Kidney (tissue), 13 donors: ENCODE measurements at regions not wholly inside any gene's neighbourhood (a gene's known extent, or its start where the extent isn't known, plus 50 kb on each side); places are given as distances from the start of the nearest gene placed in this dataset.

Experiments
- DNase-seq, 5 donors: peaks; one replicate each; pipeline ENCODE4 v3.0.0-alpha.2; 2013 to 2020
- FAIRE-seq: peaks from 2 replicates; lab custom pipeline; 2012; peaks lifted over from hg19 to GRCh38; lab: Jason Lieb, UNC
- H3K27ac ChIP-seq, 2 donors: one replicate each; pipeline ENCODE4 v1.7.0; 2013; ENCODE audit warnings: low read depth in 2 of 2, low read length in 2 of 2, inconsistent platforms in 1 of 2
- H3K27me3 ChIP-seq: one replicate; pipeline ENCODE4 v1.7.1; 2013; ENCODE audit warnings: low read length, inconsistent platforms; ENCODE audit not compliant: control insufficient read depth, insufficient read depth
- H3K36me3 ChIP-seq, 3 donors: one replicate each; pipeline versions ENCODE4 v1.7.0 to v1.7.1; 2013; ENCODE audit warnings: low read length in 3 of 3, control low read depth in 1 of 3, inconsistent platforms in 1 of 3; ENCODE audit not compliant: insufficient read depth in 3 of 3, control insufficient read depth in 2 of 3
- H3K4me1 ChIP-seq, 3 donors: one replicate each; pipeline versions ENCODE4 v1.7.0 to v1.7.1; 2013; ENCODE audit warnings: low read length in 3 of 3, inconsistent platforms in 1 of 3, low read depth in 1 of 3; ENCODE audit not compliant: control insufficient read depth in 2 of 3, insufficient read depth in 2 of 3
- H3K4me3 ChIP-seq, 3 donors: one replicate each; pipeline versions ENCODE4 v1.7.0 to v1.8.1; 2013; ENCODE audit warnings: low read length in 3 of 3, control low read depth in 1 of 3, inconsistent platforms in 1 of 3
- H3K9ac ChIP-seq, 3 donors: one replicate each; pipeline versions ENCODE4 v1.7.0 to v1.7.1; 2013; ENCODE audit warnings: low read length in 3 of 3, control low read depth in 1 of 3, inconsistent platforms in 1 of 3
- H3K9me3 ChIP-seq, 3 donors: one replicate each; pipeline versions ENCODE4 v1.7.0 to v1.7.1; 2013; ENCODE audit warnings: low read length in 3 of 3, control low read depth in 1 of 3, inconsistent platforms in 1 of 3; ENCODE audit not compliant: control insufficient read depth in 2 of 3, insufficient read depth in 1 of 3
- intact Hi-C: fragments of 100-400 bp; cut with DNase I; formaldehyde crosslinking; loops from one replicate; pipeline ENCODE4 v1.11.1; 2022
- TF ChIP-seq, protein P1 (sequence below): IDR thresholded peaks from 3 replicates; pipeline ENCODE4 v1.5.1; 2012; ENCODE audit warnings: mild to moderate bottlenecking, moderate library complexity, borderline replicate concordance; ENCODE audit not compliant: insufficient read depth; ENCODE audit errors: extremely low read depth
- donor health status: control.
- donor health status: control.
- donor health status: control.
- donor health status: control.
- donor health status: control.
- donor health status: DM: yes; HTN: yes; CAD: no.
- donor health status: Normal renal cell carcinoma (clear cell type).

DNA sequence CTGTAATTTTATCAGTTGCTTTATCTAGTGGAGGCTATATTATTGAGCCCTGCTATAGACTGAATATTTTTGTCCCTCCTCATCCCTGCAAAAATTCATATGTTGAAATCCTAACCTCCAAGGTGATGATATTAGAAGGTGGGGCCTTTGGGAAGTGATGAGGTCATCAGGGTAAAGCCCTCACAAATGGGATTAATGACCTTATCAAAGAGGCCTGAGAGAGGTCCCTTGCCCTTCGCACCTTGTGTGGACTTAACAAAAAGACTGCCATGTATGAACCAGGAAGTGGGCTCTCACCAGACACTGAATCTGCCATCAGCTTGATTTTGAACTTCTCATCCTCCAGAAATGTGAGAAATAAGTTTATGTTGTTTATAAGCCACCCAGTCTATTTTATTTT lies 381.4 kb upstream of the ONECUT1 start:
- no peak overlapping the region for H3K27ac ChIP-seq
- no peaks in the 10 kb centered on the region for H3K9me3 ChIP-seq
- FAIRE-seq (no peak), DNase-seq (no peak)
- H3K9ac ChIP-seq, result no peak overlapping the region
- intact Hi-C loops, result no loop called here
- no peaks in the 10 kb centered on the region for H3K4me1 ChIP-seq
- no peaks in the 10 kb centered on the region for H3K27me3 ChIP-seq
- no peaks in the 10 kb centered on the region for H3K36me3 ChIP-seq
- TF ChIP-seq, protein P1, sequence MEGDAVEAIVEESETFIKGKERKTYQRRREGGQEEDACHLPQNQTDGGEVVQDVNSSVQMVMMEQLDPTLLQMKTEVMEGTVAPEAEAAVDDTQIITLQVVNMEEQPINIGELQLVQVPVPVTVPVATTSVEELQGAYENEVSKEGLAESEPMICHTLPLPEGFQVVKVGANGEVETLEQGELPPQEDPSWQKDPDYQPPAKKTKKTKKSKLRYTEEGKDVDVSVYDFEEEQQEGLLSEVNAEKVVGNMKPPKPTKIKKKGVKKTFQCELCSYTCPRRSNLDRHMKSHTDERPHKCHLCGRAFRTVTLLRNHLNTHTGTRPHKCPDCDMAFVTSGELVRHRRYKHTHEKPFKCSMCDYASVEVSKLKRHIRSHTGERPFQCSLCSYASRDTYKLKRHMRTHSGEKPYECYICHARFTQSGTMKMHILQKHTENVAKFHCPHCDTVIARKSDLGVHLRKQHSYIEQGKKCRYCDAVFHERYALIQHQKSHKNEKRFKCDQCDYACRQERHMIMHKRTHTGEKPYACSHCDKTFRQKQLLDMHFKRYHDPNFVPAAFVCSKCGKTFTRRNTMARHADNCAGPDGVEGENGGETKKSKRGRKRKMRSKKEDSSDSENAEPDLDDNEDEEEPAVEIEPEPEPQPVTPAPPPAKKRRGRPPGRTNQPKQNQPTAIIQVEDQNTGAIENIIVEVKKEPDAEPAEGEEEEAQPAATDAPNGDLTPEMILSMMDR, result no peak
- H3K4me3 ChIP-seq, result no peak overlapping the region

DNA sequence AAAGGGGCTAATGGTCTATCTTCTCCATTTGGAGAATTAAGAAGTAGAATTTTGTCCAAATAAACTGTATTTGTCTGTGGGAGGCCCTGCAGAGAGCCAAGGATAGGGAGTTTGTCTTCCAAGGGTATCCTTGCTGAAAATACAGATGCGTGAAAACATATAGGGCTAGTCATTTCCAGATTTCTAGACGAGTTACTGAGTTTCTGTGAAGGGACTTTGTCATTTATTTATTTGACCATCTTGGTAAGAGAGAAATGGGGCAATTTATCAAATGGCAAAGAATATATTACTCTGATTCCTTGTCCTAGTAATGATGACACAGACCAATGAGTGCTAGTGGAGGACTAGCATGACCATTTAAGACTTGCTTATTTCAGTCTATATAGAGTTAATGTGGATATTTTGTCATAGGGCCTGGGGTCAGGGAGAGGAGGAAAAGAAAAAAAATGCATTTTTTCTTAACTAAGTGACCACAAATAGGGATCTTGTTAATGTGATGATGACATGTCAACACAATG lies 376.6 kb upstream of the ONECUT1 start:
- intact Hi-C loops, result no loop called here
- H3K4me3 ChIP-seq, result no peak overlapping the region
- no peaks in the 10 kb centered on the region for H3K4me1 ChIP-seq
- H3K27ac ChIP-seq, result no peak overlapping the region
- TF ChIP-seq, protein P1, result no peak
- H3K9ac ChIP-seq, result no peak overlapping the region
- no peak for DNase-seq
- H3K27me3 ChIP-seq, result no peaks in the 10 kb centered on the region
- no peaks in the 10 kb centered on the region for H3K36me3 ChIP-seq
- H3K9me3 ChIP-seq, result no peaks in the 10 kb centered on the region
- no peak for FAIRE-seq

DNA sequence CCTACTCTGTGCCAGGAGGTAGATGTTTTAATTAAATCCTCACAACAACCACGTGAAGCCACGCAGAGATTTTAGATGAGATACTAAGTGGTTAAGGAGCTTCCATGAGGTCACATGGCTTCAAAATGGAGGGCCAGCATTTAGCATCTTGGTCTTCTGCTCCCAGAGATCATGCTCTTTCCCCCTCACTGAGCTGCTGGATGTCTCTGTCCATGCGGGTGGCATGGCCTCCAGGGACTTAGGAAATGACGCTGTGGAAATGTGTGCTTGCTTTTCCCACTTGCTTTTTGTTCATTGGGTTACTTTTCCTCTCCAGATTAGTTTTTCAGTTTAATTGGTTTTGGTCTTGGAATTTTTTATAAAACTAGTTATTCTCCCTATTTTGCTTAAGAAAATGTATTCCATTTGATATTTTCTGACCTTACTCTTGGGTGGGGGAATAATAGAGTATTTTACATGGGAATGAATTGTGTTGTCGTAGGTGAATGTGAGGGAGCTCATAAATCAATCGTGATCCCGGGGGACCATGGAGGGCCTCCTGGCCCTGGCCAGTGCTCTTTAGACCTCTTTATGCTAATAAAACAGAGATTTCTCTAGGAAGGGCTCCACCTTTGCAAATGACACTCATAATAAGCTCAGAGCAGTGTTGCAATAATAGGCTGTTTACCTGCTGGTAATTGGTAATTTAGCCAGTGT lies 376.0 kb upstream of the ONECUT1 start:
- TF ChIP-seq, protein P1, result no peak
- no peak overlapping the region for H3K9ac ChIP-seq
- FAIRE-seq, result no peak
- intact Hi-C loops, result no loop called here
- no peaks in the 10 kb centered on the region for H3K27me3 ChIP-seq
- DNase-seq, result no peak
- no peaks in the 10 kb centered on the region for H3K36me3 ChIP-seq
- H3K27ac ChIP-seq, result no peak overlapping the region
- H3K9me3 ChIP-seq, result no peaks in the 10 kb centered on the region
- no peak overlapping the region for H3K4me3 ChIP-seq
- no peaks in the 10 kb centered on the region for H3K4me1 ChIP-seq
